A549 (cell line): ENCODE measurements at regions not wholly inside any gene's neighbourhood (a gene's known extent, or its start where the extent isn't known, plus 50 kb on each side); places are given as distances from the start of the nearest gene placed in this dataset.

ENCODE experiments used
- CBX8 ChIP-seq: fragments of 200-600 bp; sonication (generic); IDR thresholded peaks from 2 replicates; pipeline ENCODE4 v1.6.1; 2016
- CHD4 ChIP-seq: fragments of 200-600 bp; sonication (generic); IDR thresholded peaks from 2 replicates; pipeline ENCODE4 v1.6.1; 2016; ENCODE audit warnings: antibody characterized with exemption, mild to moderate bottlenecking, borderline replicate concordance
- FOSL2 ChIP-seq, 2 experiments: fragments of 450-650 bp in 1 of 2; fragments of >200 bp in 1 of 2; sonication (Bioruptor Twin) in 1 of 2; formaldehyde crosslinking; IDR thresholded peaks; 2 replicates each; pipeline versions ENCODE4 v1.5.0 to v1.6.1; 2016 to 2020; ENCODE audit warnings: mild to moderate bottlenecking in 1 of 2, moderate library complexity in 1 of 2
- MAZ ChIP-seq: fragments of 150-350 bp; IDR thresholded peaks from 2 replicates; pipeline ENCODE4 v1.6.1; 2014; ENCODE audit warnings: antibody characterized with exemption, low read depth, low read length, borderline replicate concordance
- TF ChIP-seq, protein P1 (sequence below): fragments of 150-350 bp; IDR thresholded peaks from 2 replicates; pipeline ENCODE4 v1.6.1; 2014; ENCODE audit warnings: low read depth, mild to moderate bottlenecking, low read length
- TF ChIP-seq, protein P2 (sequence below): fragments of >200 bp; sonication (Bioruptor Twin); formaldehyde crosslinking; IDR thresholded peaks from 3 replicates; pipeline ENCODE4 v1.5.1; 2016
- TF ChIP-seq, protein P3 (sequence below): fragments of >200 bp; sonication (Bioruptor Twin); formaldehyde crosslinking; IDR thresholded peaks from 3 replicates; pipeline ENCODE4 v1.6.1; 2016

DNA sequence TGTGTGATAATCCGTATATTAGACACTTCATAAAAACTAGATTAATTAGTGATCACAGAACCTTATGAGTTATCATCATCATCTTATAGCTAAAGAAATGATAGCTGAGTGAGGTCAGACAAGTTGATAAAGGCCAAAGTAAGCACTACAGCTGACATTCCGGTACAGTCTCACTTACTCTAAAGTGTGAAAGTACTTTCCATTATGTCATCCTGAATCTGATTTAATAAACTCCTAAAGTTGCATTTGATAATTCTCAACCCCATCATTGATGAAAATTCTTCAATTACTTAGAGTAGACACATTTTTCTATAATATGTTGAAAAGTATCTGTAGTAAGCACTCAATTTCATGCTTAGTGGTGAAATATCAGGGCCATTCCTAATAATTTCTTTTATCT lies 385.2 kb upstream of the CHD6 start:
- TF ChIP-seq, protein P1, sequence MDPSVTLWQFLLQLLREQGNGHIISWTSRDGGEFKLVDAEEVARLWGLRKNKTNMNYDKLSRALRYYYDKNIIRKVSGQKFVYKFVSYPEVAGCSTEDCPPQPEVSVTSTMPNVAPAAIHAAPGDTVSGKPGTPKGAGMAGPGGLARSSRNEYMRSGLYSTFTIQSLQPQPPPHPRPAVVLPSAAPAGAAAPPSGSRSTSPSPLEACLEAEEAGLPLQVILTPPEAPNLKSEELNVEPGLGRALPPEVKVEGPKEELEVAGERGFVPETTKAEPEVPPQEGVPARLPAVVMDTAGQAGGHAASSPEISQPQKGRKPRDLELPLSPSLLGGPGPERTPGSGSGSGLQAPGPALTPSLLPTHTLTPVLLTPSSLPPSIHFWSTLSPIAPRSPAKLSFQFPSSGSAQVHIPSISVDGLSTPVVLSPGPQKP, result no peak
- TF ChIP-seq, protein P2, sequence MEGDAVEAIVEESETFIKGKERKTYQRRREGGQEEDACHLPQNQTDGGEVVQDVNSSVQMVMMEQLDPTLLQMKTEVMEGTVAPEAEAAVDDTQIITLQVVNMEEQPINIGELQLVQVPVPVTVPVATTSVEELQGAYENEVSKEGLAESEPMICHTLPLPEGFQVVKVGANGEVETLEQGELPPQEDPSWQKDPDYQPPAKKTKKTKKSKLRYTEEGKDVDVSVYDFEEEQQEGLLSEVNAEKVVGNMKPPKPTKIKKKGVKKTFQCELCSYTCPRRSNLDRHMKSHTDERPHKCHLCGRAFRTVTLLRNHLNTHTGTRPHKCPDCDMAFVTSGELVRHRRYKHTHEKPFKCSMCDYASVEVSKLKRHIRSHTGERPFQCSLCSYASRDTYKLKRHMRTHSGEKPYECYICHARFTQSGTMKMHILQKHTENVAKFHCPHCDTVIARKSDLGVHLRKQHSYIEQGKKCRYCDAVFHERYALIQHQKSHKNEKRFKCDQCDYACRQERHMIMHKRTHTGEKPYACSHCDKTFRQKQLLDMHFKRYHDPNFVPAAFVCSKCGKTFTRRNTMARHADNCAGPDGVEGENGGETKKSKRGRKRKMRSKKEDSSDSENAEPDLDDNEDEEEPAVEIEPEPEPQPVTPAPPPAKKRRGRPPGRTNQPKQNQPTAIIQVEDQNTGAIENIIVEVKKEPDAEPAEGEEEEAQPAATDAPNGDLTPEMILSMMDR, result no peak
- TF ChIP-seq CBX8 (no peak), CHD4 (no peak), MAZ (no peak), FOSL2 (IDR thresholded peaks at IDR 0.05) (no peak), FOSL2 (CRISPR knock-in tag; IDR thresholded peaks at IDR 0.05) (no peak)
- TF ChIP-seq, protein P3, sequence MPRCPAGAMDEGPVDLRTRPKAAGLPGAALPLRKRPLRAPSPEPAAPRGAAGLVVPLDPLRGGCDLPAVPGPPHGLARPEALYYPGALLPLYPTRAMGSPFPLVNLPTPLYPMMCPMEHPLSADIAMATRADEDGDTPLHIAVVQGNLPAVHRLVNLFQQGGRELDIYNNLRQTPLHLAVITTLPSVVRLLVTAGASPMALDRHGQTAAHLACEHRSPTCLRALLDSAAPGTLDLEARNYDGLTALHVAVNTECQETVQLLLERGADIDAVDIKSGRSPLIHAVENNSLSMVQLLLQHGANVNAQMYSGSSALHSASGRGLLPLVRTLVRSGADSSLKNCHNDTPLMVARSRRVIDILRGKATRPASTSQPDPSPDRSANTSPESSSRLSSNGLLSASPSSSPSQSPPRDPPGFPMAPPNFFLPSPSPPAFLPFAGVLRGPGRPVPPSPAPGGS, result no peak
